ENCODE measurements at regions not wholly inside any gene's neighbourhood (a gene's known extent, or its start where the extent isn't known, plus 50 kb on each side); places are given as distances from the start of the nearest gene placed in this dataset.
"Not testable (repeated sequence)": the region's sequence is repeated elsewhere in the genome, so short reads cannot be mapped to it uniquely, and the experiment has no call there.

GRCh38 chr7:81256991-81257390 is 338.1 kb upstream of the SEMA3C start:
- Mint-ChIP-seq H3K4me1 (no peaks in the 10 kb centered on the region), H3K36me3 (ENCODE audit: low read depth) (no peaks in the 10 kb centered on the region), H3K4me3 (no peak overlapping the region), H3K27ac (no peak overlapping the region), H3K9me3 (ENCODE audit: low read depth) (peaks cover 5% of the 10 kb centered on the region), H3K27me3 (no peaks in the 10 kb centered on the region)
- POLR2A ChIA-PET = no interaction called here
- DNase-seq = no peak
- CTCF ChIA-PET = no interaction called here
- ATAC-seq = no peak
- intact Hi-C loops (cut with DNase I, micrococcal nuclease) = no loop called here

DNA sequence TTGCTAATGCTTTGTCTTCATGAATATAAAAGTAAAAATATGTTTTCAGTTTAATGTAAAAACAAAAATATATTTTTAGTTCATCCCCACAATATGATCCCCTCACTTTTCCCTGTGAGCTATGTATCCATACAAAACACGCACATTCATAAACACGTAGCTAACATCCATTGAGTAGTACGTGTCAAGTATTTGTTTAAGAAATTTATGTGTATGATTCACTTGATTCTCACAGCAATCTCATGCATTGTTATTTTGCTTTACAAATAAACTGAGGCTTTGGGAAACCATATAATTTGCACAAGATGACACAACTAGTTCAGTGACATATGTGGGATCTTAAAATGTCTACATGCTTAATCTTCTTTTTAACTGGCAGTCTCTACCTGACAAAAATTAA is 329.6 kb upstream of the SEMA3C start:
- H3K36me3 Mint-ChIP-seq (ENCODE audit: low read depth) = no peaks in the 10 kb centered on the region
- no peaks in the 10 kb centered on the region for H3K4me1 Mint-ChIP-seq
- no peak for ATAC-seq
- H3K27me3 Mint-ChIP-seq = no peaks in the 10 kb centered on the region
- no peak for DNase-seq
- no peak overlapping the region for H3K27ac Mint-ChIP-seq
- ChIA-PET POLR2A (no interaction called here), CTCF (no interaction called here)
- intact Hi-C loops (cut with DNase I, micrococcal nuclease) = no loop called here
- H3K9me3 Mint-ChIP-seq (ENCODE audit: low read depth) = peaks cover 10% of the 10 kb centered on the region
- H3K4me3 Mint-ChIP-seq = no peak overlapping the region

GRCh38 chr7:81247364-81247763 is 328.5 kb upstream of the SEMA3C start:
- POLR2A ChIA-PET; intact Hi-C loops (cut with DNase I, micrococcal nuclease); DNase-seq; CTCF ChIA-PET; H3K27me3 Mint-ChIP-seq; H3K36me3 Mint-ChIP-seq (ENCODE audit: low read depth); H3K4me1 Mint-ChIP-seq; ATAC-seq; H3K27ac Mint-ChIP-seq; H3K4me3 Mint-ChIP-seq: not testable (repeated sequence)
- peaks cover 10% of the 10 kb centered on the region for H3K9me3 Mint-ChIP-seq (ENCODE audit: low read depth)

DNA sequence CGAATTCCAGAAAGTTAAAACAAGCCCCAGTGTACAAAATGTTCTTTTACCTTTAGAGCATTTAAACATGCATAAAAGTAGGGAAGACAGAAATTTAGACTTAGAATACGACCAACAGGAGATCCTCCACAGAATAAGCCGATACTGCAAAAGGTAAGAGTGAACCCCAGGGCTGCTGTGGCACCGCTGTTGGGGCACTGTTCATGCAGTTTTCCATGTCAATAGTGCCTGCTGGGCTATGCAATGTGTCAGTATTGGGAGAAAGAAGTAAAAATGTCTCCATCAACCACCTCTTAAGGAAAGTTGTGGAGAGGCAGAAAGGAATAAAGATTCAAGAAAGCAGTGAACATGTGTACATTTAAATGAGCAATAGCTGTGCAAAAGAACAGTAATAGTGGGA is 326.5 kb upstream of the SEMA3C start:
- CTCF ChIA-PET = no interaction called here
- Mint-ChIP-seq H3K4me1 (no peaks in the 10 kb centered on the region), H3K36me3 (ENCODE audit: low read depth) (no peaks in the 10 kb centered on the region), H3K4me3 (no peak overlapping the region), H3K27ac (no peak overlapping the region), H3K9me3 (ENCODE audit: low read depth) (peaks cover 14% of the 10 kb centered on the region), H3K27me3 (no peaks in the 10 kb centered on the region)
- ATAC-seq (no peak), DNase-seq (no peak)
- intact Hi-C loops (cut with DNase I, micrococcal nuclease) = no loop called here
- POLR2A ChIA-PET = no interaction called here

DNA sequence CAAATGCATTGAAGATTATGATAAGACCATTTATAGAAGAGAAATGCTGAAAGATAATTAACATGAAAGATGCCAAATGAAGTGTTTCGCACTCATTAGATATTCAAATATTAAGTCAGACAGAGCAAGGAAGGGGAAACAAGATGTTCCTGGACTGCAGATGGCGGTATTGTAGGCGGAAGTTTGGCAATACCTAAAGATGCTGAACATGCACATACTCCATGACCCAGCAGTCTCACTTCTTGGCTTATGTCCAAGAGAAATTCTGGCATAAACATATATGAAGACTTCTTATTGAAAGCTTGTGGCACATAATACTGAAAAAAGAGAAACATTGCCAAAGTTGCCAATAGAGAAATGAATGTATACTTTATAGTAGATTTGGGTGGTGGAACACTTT is 325.4 kb upstream of the SEMA3C start:
- CTCF ChIA-PET = no interaction called here
- no peak for DNase-seq
- H3K9me3 Mint-ChIP-seq (ENCODE audit: low read depth) = peaks cover 14% of the 10 kb centered on the region
- intact Hi-C loops (cut with DNase I, micrococcal nuclease) = no loop called here
- H3K4me1 Mint-ChIP-seq = no peaks in the 10 kb centered on the region
- no peak for ATAC-seq
- POLR2A ChIA-PET = no interaction called here
- no peaks in the 10 kb centered on the region for H3K36me3 Mint-ChIP-seq (ENCODE audit: low read depth)
- H3K27me3 Mint-ChIP-seq = no peaks in the 10 kb centered on the region
- H3K27ac Mint-ChIP-seq = no peak overlapping the region
- H3K4me3 Mint-ChIP-seq = no peak overlapping the region

- peaks cover 4% of the 10 kb centered on the region for H3K9me3 Mint-ChIP-seq (ENCODE audit: low read depth)
- POLR2A ChIA-PET = no interaction called here
Observed at GRCh38 chr7:81236560-81236959, 317.7 kb upstream of the SEMA3C start.

DNA sequence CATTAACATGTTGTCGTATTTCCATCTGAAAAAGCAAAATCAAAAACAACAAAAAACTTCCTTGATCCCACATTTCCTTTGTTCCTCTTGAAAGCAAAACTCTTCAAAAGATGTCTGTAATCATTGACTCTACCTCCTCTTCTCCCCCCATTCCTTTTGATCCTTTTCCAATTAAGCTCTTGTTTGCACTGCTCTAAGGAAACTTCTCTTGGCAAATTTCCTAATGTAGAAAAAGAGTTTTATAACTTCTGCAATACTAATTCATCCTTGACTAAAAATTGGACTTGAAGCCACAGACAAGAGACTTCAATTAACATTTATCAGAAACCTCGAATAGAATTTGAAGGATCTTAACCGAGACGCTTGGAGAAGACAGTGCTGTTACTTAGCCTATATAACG is 317.1 kb upstream of the SEMA3C start:
- Mint-ChIP-seq H3K27me3 (no peaks in the 10 kb centered on the region), H3K4me1 (no peaks in the 10 kb centered on the region), H3K4me3 (no peak overlapping the region), H3K27ac (no peak overlapping the region), H3K9me3 (ENCODE audit: low read depth) (no peaks in the 10 kb centered on the region), H3K36me3 (ENCODE audit: low read depth) (no peaks in the 10 kb centered on the region)
- intact Hi-C loops (cut with DNase I, micrococcal nuclease) = no loop called here
- DNase-seq = no peak
- ChIA-PET POLR2A (no interaction called here), CTCF (no interaction called here)
- ATAC-seq = no peak

More at GRCh38 chr7:81236560-81236959, 317.7 kb upstream of the SEMA3C start:
- Mint-ChIP-seq H3K4me1 (no peaks in the 10 kb centered on the region), H3K27me3 (no peaks in the 10 kb centered on the region), H3K36me3 (ENCODE audit: low read depth) (no peaks in the 10 kb centered on the region), H3K27ac (no peak overlapping the region), H3K4me3 (no peak overlapping the region)
- CTCF ChIA-PET = no interaction called here
- DNase-seq (no peak), ATAC-seq (no peak)
- intact Hi-C loops (cut with DNase I, micrococcal nuclease) = no loop called here

DNA sequence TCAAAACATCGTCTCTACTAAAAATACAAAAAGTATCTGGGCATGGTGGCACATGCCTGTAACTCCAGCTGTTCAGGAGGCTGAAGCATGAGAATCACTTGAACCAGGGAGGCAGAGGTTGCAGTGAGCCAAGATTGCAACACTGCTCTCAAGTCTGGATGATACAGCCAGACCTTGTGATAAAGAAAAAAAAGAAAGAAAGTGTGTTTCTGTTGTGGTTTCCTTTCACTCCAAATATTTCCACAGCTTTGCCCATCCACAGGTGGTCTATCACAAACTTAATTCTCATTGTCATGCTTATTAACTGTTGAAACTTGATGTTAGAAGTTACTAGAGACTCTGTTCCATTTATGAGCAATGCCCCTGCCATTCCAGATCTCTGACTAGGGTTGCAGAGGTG is 316.0 kb upstream of the SEMA3C start:
- ChIA-PET POLR2A (no interaction called here), CTCF (no interaction called here)
- H3K27ac Mint-ChIP-seq = no peak overlapping the region
- H3K4me1 Mint-ChIP-seq = no peaks in the 10 kb centered on the region
- DNase-seq (no peak), ATAC-seq (no peak)
- no peak overlapping the region for H3K4me3 Mint-ChIP-seq
- intact Hi-C loops (cut with DNase I, micrococcal nuclease) = no loop called here
- no peaks in the 10 kb centered on the region for H3K9me3 Mint-ChIP-seq (ENCODE audit: low read depth)
- H3K27me3 Mint-ChIP-seq = no peaks in the 10 kb centered on the region
- no peaks in the 10 kb centered on the region for H3K36me3 Mint-ChIP-seq (ENCODE audit: low read depth)

- ATAC-seq (no peak), DNase-seq (no peak)
- Mint-ChIP-seq H3K9me3 (ENCODE audit: low read depth) (no peaks in the 10 kb centered on the region), H3K27ac (no peak overlapping the region), H3K27me3 (no peaks in the 10 kb centered on the region), H3K4me1 (no peaks in the 10 kb centered on the region), H3K36me3 (ENCODE audit: low read depth) (no peaks in the 10 kb centered on the region), H3K4me3 (no peak overlapping the region)
- CTCF ChIA-PET = no interaction called here
- intact Hi-C loops (cut with DNase I, micrococcal nuclease) = no loop called here
- POLR2A ChIA-PET = no interaction called here
Observed at GRCh38 chr7:81233208-81233940, 314.5 kb upstream of the SEMA3C start.

DNA sequence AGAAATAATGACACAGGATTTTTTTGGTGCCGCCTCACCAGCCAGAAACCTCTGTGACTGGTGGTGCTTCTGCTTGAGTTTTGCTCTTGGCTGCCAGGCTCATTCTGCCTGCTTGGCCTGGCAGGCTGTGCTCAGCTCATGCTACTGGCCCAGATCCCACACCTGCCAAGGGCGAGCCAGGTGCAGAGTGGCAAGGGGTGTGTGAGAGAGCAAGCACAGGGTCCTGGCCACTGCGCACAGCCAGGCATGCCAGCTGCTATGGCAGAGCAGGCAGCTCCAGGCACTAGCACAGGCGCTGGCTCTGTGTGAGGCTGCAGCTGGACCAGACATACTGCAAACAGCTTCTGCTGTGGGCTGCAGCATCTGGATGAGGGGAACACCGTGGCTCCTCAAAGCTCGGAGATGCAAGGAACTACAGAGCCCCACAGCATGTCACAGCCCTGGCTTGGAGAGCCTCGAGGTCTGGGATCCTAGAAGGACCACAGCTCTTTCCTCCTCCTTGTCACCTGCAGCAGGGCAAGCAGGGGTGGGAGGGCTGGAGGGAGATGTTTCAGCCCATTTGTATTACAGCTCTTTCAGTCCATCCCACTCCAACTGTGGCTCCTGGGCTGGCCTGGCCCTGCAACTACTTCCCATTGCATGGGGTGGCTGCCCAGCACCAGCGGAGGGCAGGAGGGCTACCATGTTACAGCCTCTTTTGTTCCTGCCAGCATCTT is 313.4 kb upstream of the SEMA3C start:
- DNase-seq = no peak
- Mint-ChIP-seq H3K27ac (no peak overlapping the region), H3K27me3 (no peaks in the 10 kb centered on the region), H3K4me1 (no peaks in the 10 kb centered on the region), H3K36me3 (ENCODE audit: low read depth) (no peaks in the 10 kb centered on the region), H3K4me3 (no peak overlapping the region), H3K9me3 (ENCODE audit: low read depth) (no peaks in the 10 kb centered on the region)
- CTCF ChIA-PET = no interaction called here
- POLR2A ChIA-PET = no interaction called here
- ATAC-seq = no peak
- intact Hi-C loops (cut with DNase I, micrococcal nuclease) = no loop called here

- ATAC-seq (no peak), DNase-seq (no peak)
- Mint-ChIP-seq H3K4me1 (no peaks in the 10 kb centered on the region), H3K4me3 (no peak overlapping the region), H3K9me3 (ENCODE audit: low read depth) (no peaks in the 10 kb centered on the region), H3K27ac (no peak overlapping the region), H3K27me3 (no peaks in the 10 kb centered on the region), H3K36me3 (ENCODE audit: low read depth) (no peaks in the 10 kb centered on the region)
- ChIA-PET CTCF (no interaction called here), POLR2A (no interaction called here)
- intact Hi-C loops (cut with DNase I, micrococcal nuclease) = no loop called here
Observed at GRCh38 chr7:81231301-81231838, 312.5 kb upstream of the SEMA3C start.

DNA sequence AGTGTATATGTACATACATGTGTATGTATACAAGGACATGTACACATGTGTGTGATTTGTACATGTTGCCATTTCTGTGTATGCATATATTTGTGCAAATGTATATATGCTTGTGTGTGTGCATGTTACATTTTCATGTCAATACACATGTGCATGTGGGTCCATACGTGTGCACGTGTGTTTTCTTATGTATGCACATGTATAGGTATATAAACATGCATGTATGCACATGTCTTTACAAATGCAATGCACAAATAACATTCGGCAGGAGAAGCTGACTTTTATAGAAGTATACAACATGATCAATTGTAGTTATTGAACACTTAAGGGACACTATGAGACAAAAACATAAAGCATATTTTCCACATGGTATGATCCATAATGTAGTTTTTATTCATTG is 307.4 kb upstream of the SEMA3C start:
- DNase-seq (no peak), ATAC-seq (no peak)
- H3K27me3 Mint-ChIP-seq = no peaks in the 10 kb centered on the region
- no peaks in the 10 kb centered on the region for H3K36me3 Mint-ChIP-seq (ENCODE audit: low read depth)
- H3K9me3 Mint-ChIP-seq (ENCODE audit: low read depth) = peaks cover 6% of the 10 kb centered on the region
- H3K4me3 Mint-ChIP-seq = no peak overlapping the region
- H3K27ac Mint-ChIP-seq = no peak overlapping the region
- intact Hi-C loops (cut with DNase I, micrococcal nuclease) = no loop called here
- ChIA-PET CTCF (no interaction called here), POLR2A (no interaction called here)
- no peaks in the 10 kb centered on the region for H3K4me1 Mint-ChIP-seq

Data from activated CD4-positive, alpha-beta T cell treated with anti-CD3 and anti-CD28 coated beads for 36 hours (primary cell).